Transverse colon (tissue), 3 donors: ENCODE measurements at regions not wholly inside any gene's neighbourhood (a gene's known extent, or its start where the extent isn't known, plus 50 kb on each side); places are given as distances from the start of the nearest gene placed in this dataset.

ENCODE experiments used
- CTCF ChIP-seq, 5 experiments: fragments of 200-600 bp in 3 of 5; fragments of 450-650 bp in 2 of 5; sonication (generic) in 3 of 5; IDR thresholded peaks; 1 replicate in 2 of 5; 2 replicates in 3 of 5; pipeline ENCODE4 v1.5.1; 2016 to 2017; ENCODE audit warnings: antibody characterized with exemption in 5 of 5, inconsistent platforms in 3 of 5, mild to moderate bottlenecking in 2 of 5, moderate library complexity in 1 of 5
- POLR2A ChIP-seq: fragments of 450-650 bp; IDR thresholded peaks from one replicate; pipeline ENCODE4 v1.6.1; 2016; ENCODE audit warnings: antibody characterized with exemption, mild to moderate bottlenecking, moderate library complexity

GRCh38 chrX:13427441-13428052 lies 107.7 kb upstream of the ATXN3L start:
- TF ChIP-seq CTCF (IDR thresholded peaks at IDR 0.05) (no peak), POLR2A (no peak)
